IPS-20b (cell line): ENCODE measurements at regions not wholly inside any gene's neighbourhood (a gene's known extent, or its start where the extent isn't known, plus 50 kb on each side); places are given as distances from the start of the nearest gene placed in this dataset.

ENCODE experiments used
- H3K27ac ChIP-seq: one replicate; pipeline ENCODE4 v1.5.1; 2013; ENCODE audit warnings: low read length
- H3K27me3 ChIP-seq: 2 replicates; pipeline ENCODE4 v1.6.1; 2013; ENCODE audit warnings: mild to moderate bottlenecking, low read length, inconsistent platforms; ENCODE audit not compliant: insufficient read depth
- H3K36me3 ChIP-seq: 2 replicates; pipeline ENCODE4 v1.6.1; 2013; ENCODE audit warnings: low read depth, mild to moderate bottlenecking, inconsistent platforms, low read length, moderate library complexity; ENCODE audit not compliant: insufficient read depth
- H3K4me1 ChIP-seq: 2 replicates; pipeline ENCODE4 v1.6.1; 2013; ENCODE audit warnings: mild to moderate bottlenecking, control low read depth, inconsistent platforms, low read length, moderate library complexity; ENCODE audit not compliant: insufficient read depth
- H3K4me3 ChIP-seq: 2 replicates; pipeline ENCODE4 v1.5.1; 2013; ENCODE audit warnings: mild to moderate bottlenecking, low read length, inconsistent platforms
- H3K9ac ChIP-seq: 2 replicates; pipeline ENCODE4 v1.6.1; 2013; ENCODE audit warnings: low read depth, mild to moderate bottlenecking, inconsistent platforms, low read length, moderate library complexity
- H3K9me3 ChIP-seq: 2 replicates; pipeline ENCODE4 v1.6.1; 2013; ENCODE audit warnings: mild to moderate bottlenecking, low read depth, low read length, inconsistent platforms; ENCODE audit not compliant: insufficient read depth

- Histone ChIP-seq H3K4me3 (no peak overlapping the region), H3K27ac (no peak overlapping the region), H3K9ac (no peak overlapping the region), H3K36me3 (no peaks in the 10 kb centered on the region), H3K9me3 (no peaks in the 10 kb centered on the region; the same call in 1 of the 2 replicates), H3K4me1 (no peaks in the 10 kb centered on the region), H3K27me3 (no peaks in the 10 kb centered on the region)
Measured at GRCh38 chr7:156140896-156141295, 328.6 kb upstream of the SHH start.

- Histone ChIP-seq H3K36me3 (no peaks in the 10 kb centered on the region), H3K9ac (no peak overlapping the region), H3K4me1 (no peaks in the 10 kb centered on the region), H3K9me3 (no peaks in the 10 kb centered on the region; the same call in 1 of the 2 replicates), H3K4me3 (no peak overlapping the region), H3K27me3 (no peaks in the 10 kb centered on the region), H3K27ac (no peak overlapping the region)
Measured at GRCh38 chr7:156140447-156140846, 328.2 kb upstream of the SHH start.

GRCh38 chr7:156139633-156140032 lies 327.4 kb upstream of the SHH start:
- no peak overlapping the region for H3K27ac ChIP-seq
- no peaks in the 10 kb centered on the region; the same call in 1 of the 2 replicates for H3K9me3 ChIP-seq
- no peak overlapping the region for H3K4me3 ChIP-seq
- no peaks in the 10 kb centered on the region for H3K27me3 ChIP-seq
- no peaks in the 10 kb centered on the region for H3K36me3 ChIP-seq
- H3K4me1 ChIP-seq: no peaks in the 10 kb centered on the region
- no peak overlapping the region for H3K9ac ChIP-seq

GRCh38 chr7:156139112-156139511 lies 326.8 kb upstream of the SHH start:
- H3K4me3 ChIP-seq: no peak overlapping the region

GRCh38 chr7:156131881-156132280 lies 319.6 kb upstream of the SHH start:
- no peaks in the 10 kb centered on the region for H3K36me3 ChIP-seq
- H3K4me1 ChIP-seq: no peaks in the 10 kb centered on the region
- H3K9ac ChIP-seq: no peak overlapping the region
- no peaks in the 10 kb centered on the region for H3K27me3 ChIP-seq
- H3K9me3 ChIP-seq: no peaks in the 10 kb centered on the region; the same call in 1 of the 2 replicates
- no peak overlapping the region for H3K27ac ChIP-seq
- H3K4me3 ChIP-seq: no peak overlapping the region

More at GRCh38 chr7:156139112-156139511, 326.8 kb upstream of the SHH start:
- H3K9ac ChIP-seq: no peak overlapping the region
- H3K36me3 ChIP-seq: no peaks in the 10 kb centered on the region
- H3K4me1 ChIP-seq: no peaks in the 10 kb centered on the region
- no peaks in the 10 kb centered on the region for H3K27me3 ChIP-seq
- no peak overlapping the region for H3K27ac ChIP-seq
- no peaks in the 10 kb centered on the region; the same call in 1 of the 2 replicates for H3K9me3 ChIP-seq

GRCh38 chr7:156129522-156129921 lies 317.3 kb upstream of the SHH start:
- no peaks in the 10 kb centered on the region for H3K9me3 ChIP-seq
- no peaks in the 10 kb centered on the region for H3K4me1 ChIP-seq
- no peaks in the 10 kb centered on the region for H3K27me3 ChIP-seq
- H3K36me3 ChIP-seq: no peaks in the 10 kb centered on the region
- no peak overlapping the region for H3K4me3 ChIP-seq
- no peak overlapping the region for H3K9ac ChIP-seq
- no peak overlapping the region for H3K27ac ChIP-seq

- H3K36me3 ChIP-seq: no peaks in the 10 kb centered on the region
- H3K4me1 ChIP-seq: no peaks in the 10 kb centered on the region
- H3K9ac ChIP-seq: no peak overlapping the region
- H3K9me3 ChIP-seq: no peaks in the 10 kb centered on the region
- H3K27me3 ChIP-seq: no peaks in the 10 kb centered on the region
- no peak overlapping the region for H3K27ac ChIP-seq
- no peak overlapping the region for H3K4me3 ChIP-seq
Measured at GRCh38 chr7:156128496-156128895, 316.2 kb upstream of the SHH start.

- Histone ChIP-seq H3K4me3 (no peak overlapping the region), H3K27ac (no peak overlapping the region), H3K9me3 (no peaks in the 10 kb centered on the region), H3K4me1 (no peaks in the 10 kb centered on the region), H3K36me3 (no peaks in the 10 kb centered on the region), H3K27me3 (no peaks in the 10 kb centered on the region), H3K9ac (no peak overlapping the region)
Measured at GRCh38 chr7:156127166-156128134, 315.2 kb upstream of the SHH start.

- Histone ChIP-seq H3K4me1 (no peaks in the 10 kb centered on the region), H3K27ac (no peak overlapping the region), H3K36me3 (no peaks in the 10 kb centered on the region), H3K9me3 (no peaks in the 10 kb centered on the region), H3K27me3 (no peaks in the 10 kb centered on the region), H3K9ac (no peak overlapping the region), H3K4me3 (no peak overlapping the region)
Measured at GRCh38 chr7:156125841-156126730, 313.8 kb upstream of the SHH start.

GRCh38 chr7:156124356-156124755 lies 312.1 kb upstream of the SHH start:
- H3K27ac ChIP-seq: no peak overlapping the region
- H3K36me3 ChIP-seq: no peaks in the 10 kb centered on the region
- no peak overlapping the region for H3K9ac ChIP-seq
- no peaks in the 10 kb centered on the region for H3K27me3 ChIP-seq
- H3K9me3 ChIP-seq: no peaks in the 10 kb centered on the region
- H3K4me3 ChIP-seq: no peak overlapping the region
- H3K4me1 ChIP-seq: no peaks in the 10 kb centered on the region

GRCh38 chr7:156123362-156123761 lies 311.1 kb upstream of the SHH start:
- no peak overlapping the region for H3K27ac ChIP-seq
- no peaks in the 10 kb centered on the region for H3K36me3 ChIP-seq
- H3K9ac ChIP-seq: no peak overlapping the region
- H3K27me3 ChIP-seq: no peaks in the 10 kb centered on the region
- no peaks in the 10 kb centered on the region for H3K9me3 ChIP-seq
- H3K4me3 ChIP-seq: no peak overlapping the region
- no peaks in the 10 kb centered on the region for H3K4me1 ChIP-seq
